ENCODE measurements at regions not wholly inside any gene's neighbourhood (a gene's known extent, or its start where the extent isn't known, plus 50 kb on each side); places are given as distances from the start of the nearest gene placed in this dataset.

DNA sequence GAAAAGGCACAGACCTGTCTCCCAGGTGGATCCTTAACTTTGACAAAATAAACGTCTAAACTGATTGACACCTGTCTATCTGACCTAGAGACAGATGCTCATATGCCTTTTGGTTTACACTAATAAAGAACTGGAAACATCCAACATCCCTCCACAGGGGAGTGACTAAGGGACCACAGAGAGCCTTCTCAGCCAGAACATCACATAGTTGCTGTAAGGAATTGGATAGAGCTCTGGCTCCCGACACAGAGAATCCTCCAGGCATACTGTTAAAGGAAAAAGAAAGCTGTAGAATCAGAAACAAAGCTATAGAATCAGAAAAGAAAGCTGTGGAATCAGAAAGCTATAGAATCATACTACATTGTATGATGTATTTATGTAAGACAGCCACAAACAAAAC, 258.8 kb downstream of the STK31 start:
- ChIA-PET CTCF (interaction anchor here (1.6 kb wide), 1 partner anchor 30 kb away, joined by 3 read pairs; no protein-coding TSS in a partner anchor), RAD21 (ENCODE audit: low non-redundant PET in 1 of 2, low total read pairs in 2 of 2, uncharacterized antibody in 2 of 2, unreplicated experiment in 2 of 2) (no interaction called here), POLR2A (no interaction called here)
- Histone ChIP-seq H3K79me2 (ENCODE audit: insufficient read depth, low read length) (no peaks in the 10 kb centered on the region), H3K27me3 (ENCODE audit: insufficient read depth, low read length) (no peaks in the 10 kb centered on the region), H3K36me3 (ENCODE audit: control insufficient read depth in 1 of 2, insufficient read depth in 2 of 2, low read length in 2 of 2) (no peaks in the 10 kb centered on the region), H2AFZ (ENCODE audit: low read depth, low read length, poor library complexity, severe bottlenecking) (no peak overlapping the region), H3K9me3 (ENCODE audit: control insufficient read depth in 1 of 2, insufficient read depth in 1 of 2, low read depth in 1 of 2, low read length in 2 of 2) (no peaks in the 10 kb centered on the region), H3K27ac (ENCODE audit: low read depth, low read length) (no peak overlapping the region), H3K9ac (ENCODE audit: low read length) (no peak overlapping the region), H3K4me3 (replicated peaks in 1 of 2; ENCODE audit: low read depth in 1 of 2, low read length in 2 of 2) (no peak overlapping the region), H3K4me1 (ENCODE audit: control insufficient read depth in 1 of 2, insufficient read depth in 2 of 2, low read length in 2 of 2) (no peaks in the 10 kb centered on the region), H3K4me2 (ENCODE audit: low read length) (no peak overlapping the region), H3K9me2 (ENCODE audit: insufficient read depth) (no peaks in the 10 kb centered on the region), H4K20me1 (ENCODE audit: insufficient read depth) (no peaks in the 10 kb centered on the region)
- intact Hi-C loops (cut with micrococcal nuclease) = no loop called here
- DNase-seq (ENCODE audit: low read depth, low spot score) (no peak), ATAC-seq (no peak)
- BruUV-seq (replicated peaks) = no TSS peak
- TF ChIP-seq ZNF274 (IDR thresholded peaks at IDR 0.05; ENCODE audit: low read depth, low read length) = no peak
- no peak for TF ChIP-seq JUND (IDR thresholded peaks at IDR 0.05)
- no peak for TF ChIP-seq FOSL1 (IDR thresholded peaks at IDR 0.05; ENCODE audit: low read depth)
- TF ChIP-seq, protein P1, sequence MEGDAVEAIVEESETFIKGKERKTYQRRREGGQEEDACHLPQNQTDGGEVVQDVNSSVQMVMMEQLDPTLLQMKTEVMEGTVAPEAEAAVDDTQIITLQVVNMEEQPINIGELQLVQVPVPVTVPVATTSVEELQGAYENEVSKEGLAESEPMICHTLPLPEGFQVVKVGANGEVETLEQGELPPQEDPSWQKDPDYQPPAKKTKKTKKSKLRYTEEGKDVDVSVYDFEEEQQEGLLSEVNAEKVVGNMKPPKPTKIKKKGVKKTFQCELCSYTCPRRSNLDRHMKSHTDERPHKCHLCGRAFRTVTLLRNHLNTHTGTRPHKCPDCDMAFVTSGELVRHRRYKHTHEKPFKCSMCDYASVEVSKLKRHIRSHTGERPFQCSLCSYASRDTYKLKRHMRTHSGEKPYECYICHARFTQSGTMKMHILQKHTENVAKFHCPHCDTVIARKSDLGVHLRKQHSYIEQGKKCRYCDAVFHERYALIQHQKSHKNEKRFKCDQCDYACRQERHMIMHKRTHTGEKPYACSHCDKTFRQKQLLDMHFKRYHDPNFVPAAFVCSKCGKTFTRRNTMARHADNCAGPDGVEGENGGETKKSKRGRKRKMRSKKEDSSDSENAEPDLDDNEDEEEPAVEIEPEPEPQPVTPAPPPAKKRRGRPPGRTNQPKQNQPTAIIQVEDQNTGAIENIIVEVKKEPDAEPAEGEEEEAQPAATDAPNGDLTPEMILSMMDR (IDR thresholded peaks at IDR 0.05 in 2 of 3, conservative IDR thresholded peaks at IDR 0.05 in 1 of 3; ENCODE audit: borderline replicate concordance in 1 of 3, insufficient read depth in 1 of 3, low read depth in 2 of 3, low read length in 2 of 3) = no peak
- no peak for TF ChIP-seq SIN3A (IDR thresholded peaks at IDR 0.05; ENCODE audit: low read depth)
- TF ChIP-seq EZH2 (IDR thresholded peaks at IDR 0.05) = no peak
- TF ChIP-seq, protein P2, sequence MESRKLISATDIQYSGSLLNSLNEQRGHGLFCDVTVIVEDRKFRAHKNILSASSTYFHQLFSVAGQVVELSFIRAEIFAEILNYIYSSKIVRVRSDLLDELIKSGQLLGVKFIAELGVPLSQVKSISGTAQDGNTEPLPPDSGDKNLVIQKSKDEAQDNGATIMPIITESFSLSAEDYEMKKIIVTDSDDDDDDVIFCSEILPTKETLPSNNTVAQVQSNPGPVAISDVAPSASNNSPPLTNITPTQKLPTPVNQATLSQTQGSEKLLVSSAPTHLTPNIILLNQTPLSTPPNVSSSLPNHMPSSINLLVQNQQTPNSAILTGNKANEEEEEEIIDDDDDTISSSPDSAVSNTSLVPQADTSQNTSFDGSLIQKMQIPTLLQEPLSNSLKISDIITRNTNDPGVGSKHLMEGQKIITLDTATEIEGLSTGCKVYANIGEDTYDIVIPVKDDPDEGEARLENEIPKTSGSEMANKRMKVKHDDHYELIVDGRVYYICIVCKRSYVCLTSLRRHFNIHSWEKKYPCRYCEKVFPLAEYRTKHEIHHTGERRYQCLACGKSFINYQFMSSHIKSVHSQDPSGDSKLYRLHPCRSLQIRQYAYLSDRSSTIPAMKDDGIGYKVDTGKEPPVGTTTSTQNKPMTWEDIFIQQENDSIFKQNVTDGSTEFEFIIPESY (IDR thresholded peaks at IDR 0.05; ENCODE audit: extremely low read depth, insufficient replicate concordance, low read length) = no peak
- TF ChIP-seq, protein P3, sequence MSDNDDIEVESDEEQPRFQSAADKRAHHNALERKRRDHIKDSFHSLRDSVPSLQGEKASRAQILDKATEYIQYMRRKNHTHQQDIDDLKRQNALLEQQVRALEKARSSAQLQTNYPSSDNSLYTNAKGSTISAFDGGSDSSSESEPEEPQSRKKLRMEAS (IDR thresholded peaks at IDR 0.05) = no peak
- TF ChIP-seq SRF (IDR thresholded peaks at IDR 0.05; ENCODE audit: low read depth) = no peak
- TF ChIP-seq, protein P4, sequence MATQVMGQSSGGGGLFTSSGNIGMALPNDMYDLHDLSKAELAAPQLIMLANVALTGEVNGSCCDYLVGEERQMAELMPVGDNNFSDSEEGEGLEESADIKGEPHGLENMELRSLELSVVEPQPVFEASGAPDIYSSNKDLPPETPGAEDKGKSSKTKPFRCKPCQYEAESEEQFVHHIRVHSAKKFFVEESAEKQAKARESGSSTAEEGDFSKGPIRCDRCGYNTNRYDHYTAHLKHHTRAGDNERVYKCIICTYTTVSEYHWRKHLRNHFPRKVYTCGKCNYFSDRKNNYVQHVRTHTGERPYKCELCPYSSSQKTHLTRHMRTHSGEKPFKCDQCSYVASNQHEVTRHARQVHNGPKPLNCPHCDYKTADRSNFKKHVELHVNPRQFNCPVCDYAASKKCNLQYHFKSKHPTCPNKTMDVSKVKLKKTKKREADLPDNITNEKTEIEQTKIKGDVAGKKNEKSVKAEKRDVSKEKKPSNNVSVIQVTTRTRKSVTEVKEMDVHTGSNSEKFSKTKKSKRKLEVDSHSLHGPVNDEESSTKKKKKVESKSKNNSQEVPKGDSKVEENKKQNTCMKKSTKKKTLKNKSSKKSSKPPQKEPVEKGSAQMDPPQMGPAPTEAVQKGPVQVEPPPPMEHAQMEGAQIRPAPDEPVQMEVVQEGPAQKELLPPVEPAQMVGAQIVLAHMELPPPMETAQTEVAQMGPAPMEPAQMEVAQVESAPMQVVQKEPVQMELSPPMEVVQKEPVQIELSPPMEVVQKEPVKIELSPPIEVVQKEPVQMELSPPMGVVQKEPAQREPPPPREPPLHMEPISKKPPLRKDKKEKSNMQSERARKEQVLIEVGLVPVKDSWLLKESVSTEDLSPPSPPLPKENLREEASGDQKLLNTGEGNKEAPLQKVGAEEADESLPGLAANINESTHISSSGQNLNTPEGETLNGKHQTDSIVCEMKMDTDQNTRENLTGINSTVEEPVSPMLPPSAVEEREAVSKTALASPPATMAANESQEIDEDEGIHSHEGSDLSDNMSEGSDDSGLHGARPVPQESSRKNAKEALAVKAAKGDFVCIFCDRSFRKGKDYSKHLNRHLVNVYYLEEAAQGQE (IDR thresholded peaks at IDR 0.05; ENCODE audit: low read depth) = no peak
- no peak for TF ChIP-seq SP1 (IDR thresholded peaks at IDR 0.05; ENCODE audit: low read depth)
- no peak for TF ChIP-seq EGR1 (IDR thresholded peaks at IDR 0.05; ENCODE audit: low read depth)
- TF ChIP-seq TCF7L2 (IDR thresholded peaks at IDR 0.05; ENCODE audit: borderline replicate concordance, extremely low read depth, insufficient read depth, insufficient read length) = no peak
- TF ChIP-seq EZH2phosphoT487 (IDR thresholded peaks at IDR 0.05; ENCODE audit: borderline replicate concordance) = no peak
- TF ChIP-seq RAD21 (IDR thresholded peaks at IDR 0.05; ENCODE audit: low read depth) = no peak
- TF ChIP-seq YY1 (IDR thresholded peaks at IDR 0.05; ENCODE audit: extremely low read depth, insufficient replicate concordance, low read depth, low read length) = no peak
- TF ChIP-seq POLR2AphosphoS5 (IDR thresholded peaks at IDR 0.05; ENCODE audit: low read depth, low read length) = no peak
- TF ChIP-seq, protein P5, sequence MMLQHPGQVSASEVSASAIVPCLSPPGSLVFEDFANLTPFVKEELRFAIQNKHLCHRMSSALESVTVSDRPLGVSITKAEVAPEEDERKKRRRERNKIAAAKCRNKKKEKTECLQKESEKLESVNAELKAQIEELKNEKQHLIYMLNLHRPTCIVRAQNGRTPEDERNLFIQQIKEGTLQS (IDR thresholded peaks at IDR 0.05) = no peak
- TF ChIP-seq ZFX (IDR thresholded peaks at IDR 0.05) = no peak
- TF ChIP-seq POLR2A (IDR thresholded peaks at IDR 0.05; ENCODE audit: borderline replicate concordance, extremely low read depth, insufficient read depth, insufficient read length) = no peak
